ENCODE measurements at regions not wholly inside any gene's neighbourhood (a gene's known extent, or its start where the extent isn't known, plus 50 kb on each side); places are given as distances from the start of the nearest gene placed in this dataset.

DNA sequence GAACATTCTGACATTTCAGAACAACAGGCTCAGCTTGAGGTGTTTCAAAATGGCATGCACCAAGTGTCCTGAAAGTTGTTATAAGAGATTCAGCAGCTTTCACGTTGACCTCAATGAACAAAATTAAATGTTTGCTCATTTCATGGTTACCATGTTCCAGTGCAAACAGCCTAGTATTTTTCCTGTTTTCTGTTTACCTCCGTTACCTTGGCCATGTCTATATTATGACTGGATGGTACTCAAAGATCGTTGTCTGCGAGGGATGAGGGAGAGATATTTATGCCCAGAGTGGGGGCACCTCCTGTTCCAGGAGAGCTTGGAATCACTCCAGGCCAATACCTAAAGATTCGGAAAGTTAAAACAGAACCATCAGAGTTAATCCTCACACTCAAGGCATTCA, 83.8 kb upstream of the SASH1 start:
- ChIA-PET POLR2A (no interaction called here), CTCF (interaction anchor here (1.1 kb wide), 1 partner anchor 9 kb away, joined by 3 read pairs; no protein-coding TSS in a partner anchor)
- DNase-seq (ENCODE audit: extremely low spot score) = no peak
- TF ChIP-seq, protein P1, sequence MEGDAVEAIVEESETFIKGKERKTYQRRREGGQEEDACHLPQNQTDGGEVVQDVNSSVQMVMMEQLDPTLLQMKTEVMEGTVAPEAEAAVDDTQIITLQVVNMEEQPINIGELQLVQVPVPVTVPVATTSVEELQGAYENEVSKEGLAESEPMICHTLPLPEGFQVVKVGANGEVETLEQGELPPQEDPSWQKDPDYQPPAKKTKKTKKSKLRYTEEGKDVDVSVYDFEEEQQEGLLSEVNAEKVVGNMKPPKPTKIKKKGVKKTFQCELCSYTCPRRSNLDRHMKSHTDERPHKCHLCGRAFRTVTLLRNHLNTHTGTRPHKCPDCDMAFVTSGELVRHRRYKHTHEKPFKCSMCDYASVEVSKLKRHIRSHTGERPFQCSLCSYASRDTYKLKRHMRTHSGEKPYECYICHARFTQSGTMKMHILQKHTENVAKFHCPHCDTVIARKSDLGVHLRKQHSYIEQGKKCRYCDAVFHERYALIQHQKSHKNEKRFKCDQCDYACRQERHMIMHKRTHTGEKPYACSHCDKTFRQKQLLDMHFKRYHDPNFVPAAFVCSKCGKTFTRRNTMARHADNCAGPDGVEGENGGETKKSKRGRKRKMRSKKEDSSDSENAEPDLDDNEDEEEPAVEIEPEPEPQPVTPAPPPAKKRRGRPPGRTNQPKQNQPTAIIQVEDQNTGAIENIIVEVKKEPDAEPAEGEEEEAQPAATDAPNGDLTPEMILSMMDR (IDR thresholded peaks at IDR 0.05; ENCODE audit: control extremely low read depth, extremely low read depth, low read depth, missing control alignments) = no peak

GRCh38 chr6:148261470-148261869, 81.2 kb upstream of the SASH1 start:
- TF ChIP-seq, protein P1 (IDR thresholded peaks at IDR 0.05; ENCODE audit: control extremely low read depth, extremely low read depth, low read depth, missing control alignments) = no peak
- CTCF ChIA-PET = no interaction called here
- DNase-seq (ENCODE audit: extremely low spot score) = no peak
- POLR2A ChIA-PET = no interaction called here

DNA sequence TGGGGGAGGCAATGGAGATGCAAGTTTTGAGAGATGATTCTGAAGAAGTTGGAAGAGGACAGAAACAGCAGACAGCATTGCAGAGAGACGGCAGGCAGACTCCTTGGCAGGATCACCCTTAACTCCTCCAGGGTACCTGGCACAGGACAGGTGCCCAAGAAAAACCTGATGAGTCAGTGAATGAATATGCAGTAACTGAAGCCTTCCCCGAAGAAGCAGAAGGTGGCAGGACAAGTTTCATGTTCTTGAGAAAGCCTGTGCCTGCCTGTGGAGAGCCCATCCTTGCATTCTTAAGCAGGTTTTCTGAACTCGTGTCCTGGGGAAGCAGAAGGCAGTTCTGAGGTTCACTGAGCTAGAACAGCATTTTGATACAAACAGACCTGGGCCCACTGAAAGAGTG, 79.6 kb upstream of the SASH1 start:
- CTCF ChIA-PET = no interaction called here
- DNase-seq (ENCODE audit: extremely low spot score) = no peak
- POLR2A ChIA-PET = interaction anchor here (0.7 kb wide), 1 partner anchor 24 kb away, joined by 3 read pairs; no protein-coding TSS in a partner anchor
- TF ChIP-seq, protein P1 (IDR thresholded peaks at IDR 0.05; ENCODE audit: control extremely low read depth, extremely low read depth, low read depth, missing control alignments) = no peak

- TF ChIP-seq, protein P1 (IDR thresholded peaks at IDR 0.05; ENCODE audit: control extremely low read depth, extremely low read depth, low read depth, missing control alignments) = no peak
- POLR2A ChIA-PET = no interaction called here
- CTCF ChIA-PET = interaction anchor here (1.7 kb wide), 1 partner anchor 8 kb away, joined by 6 read pairs; no protein-coding TSS in a partner anchor
- DNase-seq (ENCODE audit: extremely low spot score) = no peak
Observed at GRCh38 chr6:148263961-148264360, 78.7 kb upstream of the SASH1 start.

DNA sequence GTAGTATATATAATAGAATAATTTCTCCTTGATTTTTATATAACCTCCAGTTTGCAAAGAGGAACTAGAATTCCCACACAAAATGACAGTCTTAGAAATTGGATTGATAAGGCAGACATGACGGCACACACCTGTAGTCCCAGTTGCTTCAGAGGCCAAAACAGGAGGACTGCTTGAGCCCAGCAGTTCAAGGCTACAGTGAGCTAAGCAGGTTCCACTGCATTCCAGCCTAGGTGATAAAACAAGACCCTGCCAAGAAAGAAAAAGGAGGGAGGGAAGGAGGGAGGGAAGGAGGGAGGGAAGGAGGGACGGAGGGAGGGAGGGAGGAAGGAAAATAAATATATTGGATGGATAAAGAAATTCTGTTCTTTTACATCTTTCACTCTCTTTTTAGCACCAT, 77.6 kb upstream of the SASH1 start:
- CTCF ChIA-PET = interaction anchor here (1.7 kb wide), 1 partner anchor 10 kb away, joined by 6 read pairs; no protein-coding TSS in a partner anchor
- POLR2A ChIA-PET = no interaction called here
- DNase-seq (ENCODE audit: extremely low spot score) = no peak
- TF ChIP-seq, protein P1 (IDR thresholded peaks at IDR 0.05; ENCODE audit: control extremely low read depth, extremely low read depth, low read depth, missing control alignments) = no peak

DNA sequence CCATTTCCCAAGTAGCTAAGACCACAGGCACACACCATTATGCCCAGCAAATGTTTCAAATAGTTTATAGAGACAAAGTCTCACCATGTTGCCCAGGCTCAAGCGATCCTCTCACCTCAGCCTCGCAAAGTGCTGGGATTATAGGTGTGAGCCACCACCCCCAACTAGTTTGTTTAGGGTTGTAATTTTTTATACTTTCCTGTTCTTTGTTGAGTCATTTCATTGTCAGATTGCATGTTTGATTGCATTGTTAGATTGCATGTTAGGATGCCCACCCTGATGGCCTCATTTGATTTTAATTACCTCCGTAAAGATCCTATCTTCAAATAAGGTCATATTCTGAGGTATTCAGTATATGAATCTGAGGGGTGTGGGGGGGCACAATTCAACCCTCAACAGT, 73.3 kb upstream of the SASH1 start:
- ChIA-PET CTCF (interaction anchor here (0.7 to 1.9 kb wide), 2 partner anchors 13 to 18 kb away, joined by 3 to 4 read pairs; no protein-coding TSS in a partner anchor), POLR2A (no interaction called here)
- TF ChIP-seq, protein P1 (IDR thresholded peaks at IDR 0.05; ENCODE audit: control extremely low read depth, extremely low read depth, low read depth, missing control alignments) = no peak
- no peak for DNase-seq (ENCODE audit: extremely low spot score)

Measured in GM10248 (cell line).